SW480 (cell line): ENCODE measurements at regions not wholly inside any gene's neighbourhood (a gene's known extent, or its start where the extent isn't known, plus 50 kb on each side); places are given as distances from the start of the nearest gene placed in this dataset.
A peak's percentile ranks its signal among the peaks of the same experiment; 100 is the strongest.
"Not testable (repeated sequence)": the region's sequence is repeated elsewhere in the genome, so short reads cannot be mapped to it uniquely, and the experiment has no call there.

Experiments used
- DNase-seq: peaks from one replicate; pipeline ENCODE4 v3.0.0-alpha.2; 2016; ENCODE audit warnings: low spot score

- no peak for DNase-seq
Measured at GRCh38 chr17:71713846-71714245, 407.0 kb upstream of the SOX9 start.

DNA sequence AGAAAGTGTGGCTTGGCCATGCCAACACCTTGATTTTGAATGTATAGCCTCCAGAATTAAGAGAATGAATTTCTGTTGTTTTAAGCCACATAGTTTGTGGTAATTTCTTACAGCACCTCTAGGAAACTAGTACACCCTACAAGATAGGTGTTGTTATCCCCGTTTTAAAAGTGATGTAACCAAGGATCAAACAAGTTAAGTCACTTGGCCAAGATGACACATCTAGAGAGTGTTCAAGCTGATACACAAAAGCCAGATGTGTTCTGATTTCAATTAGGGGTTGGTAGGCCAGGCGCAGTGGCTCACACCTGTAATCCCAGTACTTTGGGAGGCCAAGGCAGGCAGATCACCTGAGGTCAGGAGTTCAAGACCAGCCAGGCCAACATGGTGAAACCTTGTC is 396.5 kb upstream of the SOX9 start:
- DNase-seq, result no peak

- no peak for DNase-seq
Measured at GRCh38 chr17:71725811-71726210, 395.0 kb upstream of the SOX9 start.

DNA sequence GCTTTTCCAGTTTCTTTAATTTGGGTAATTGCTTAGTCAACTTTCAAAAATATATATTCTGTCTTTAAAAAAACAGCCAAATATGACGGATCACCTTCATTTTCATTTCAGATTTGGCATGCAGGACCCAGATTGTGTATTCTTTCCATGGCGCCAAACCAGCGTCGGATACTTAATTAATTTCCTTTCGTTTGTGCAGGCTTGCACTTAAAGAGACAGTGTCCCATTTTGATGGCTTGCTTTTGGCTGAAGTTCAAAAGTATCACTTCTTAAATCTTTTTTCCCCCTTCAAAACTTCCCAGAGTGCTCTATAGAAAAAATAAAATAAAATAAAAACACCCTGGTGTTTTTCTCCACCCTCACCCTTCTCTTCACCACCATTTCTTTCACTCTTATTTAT is 394.5 kb upstream of the SOX9 start:
- no peak for DNase-seq

- no peak for DNase-seq
Measured at GRCh38 chr17:71727292-71727691, 393.5 kb upstream of the SOX9 start.

- DNase-seq, result no peak
Measured at GRCh38 chr17:71727723-71728122, 393.1 kb upstream of the SOX9 start.

DNA sequence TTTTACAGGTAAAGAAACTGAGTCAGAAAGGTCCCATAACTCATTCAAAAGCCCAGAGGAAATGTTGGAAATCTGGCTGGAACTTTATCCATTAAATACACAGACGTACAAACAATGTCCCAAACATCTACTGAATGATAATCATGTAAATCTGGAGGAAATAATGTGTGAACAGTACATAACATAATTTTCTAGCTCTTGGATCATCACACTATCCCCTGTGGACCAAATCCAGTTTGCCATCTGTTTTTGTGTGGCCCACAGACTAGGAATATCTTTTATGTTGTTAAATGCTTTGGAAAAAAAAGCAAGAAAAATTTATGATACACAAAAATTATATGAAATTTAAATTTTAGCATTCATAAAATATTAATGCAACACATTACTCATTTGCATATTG is 389.9 kb upstream of the SOX9 start:
- DNase-seq, result no peak

GRCh38 chr17:71735893-71736292 is 384.9 kb upstream of the SOX9 start:
- DNase-seq, result no peak

GRCh38 chr17:71740866-71741265 is 380.0 kb upstream of the SOX9 start:
- DNase-seq, result no peak

- peak; percentile 6 for DNase-seq
Measured at GRCh38 chr17:71741836-71742235, 379.0 kb upstream of the SOX9 start.

- no peak for DNase-seq
Measured at GRCh38 chr17:71748872-71749271, 371.9 kb upstream of the SOX9 start.

- no peak for DNase-seq
Measured at GRCh38 chr17:71753070-71753469, 367.8 kb upstream of the SOX9 start.

GRCh38 chr17:71757156-71757555 is 363.7 kb upstream of the SOX9 start:
- DNase-seq, result no peak

DNA sequence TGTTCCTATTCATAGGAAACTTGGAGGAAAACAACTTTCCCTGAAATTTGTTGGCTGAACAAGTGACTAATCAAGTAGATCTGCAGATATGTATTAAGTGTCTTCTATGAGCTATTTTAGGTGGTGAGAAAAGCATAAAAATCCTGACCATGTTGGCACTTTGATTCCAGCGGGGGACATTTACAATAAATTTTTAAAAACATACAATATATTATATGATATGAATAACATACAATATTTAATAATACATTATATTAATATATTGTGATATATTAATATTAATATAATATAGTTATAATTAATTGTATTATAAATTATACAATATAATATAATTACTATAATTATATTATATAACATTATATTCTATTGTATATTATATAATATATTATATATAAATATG is 362.9 kb upstream of the SOX9 start:
- no peak for DNase-seq

DNA sequence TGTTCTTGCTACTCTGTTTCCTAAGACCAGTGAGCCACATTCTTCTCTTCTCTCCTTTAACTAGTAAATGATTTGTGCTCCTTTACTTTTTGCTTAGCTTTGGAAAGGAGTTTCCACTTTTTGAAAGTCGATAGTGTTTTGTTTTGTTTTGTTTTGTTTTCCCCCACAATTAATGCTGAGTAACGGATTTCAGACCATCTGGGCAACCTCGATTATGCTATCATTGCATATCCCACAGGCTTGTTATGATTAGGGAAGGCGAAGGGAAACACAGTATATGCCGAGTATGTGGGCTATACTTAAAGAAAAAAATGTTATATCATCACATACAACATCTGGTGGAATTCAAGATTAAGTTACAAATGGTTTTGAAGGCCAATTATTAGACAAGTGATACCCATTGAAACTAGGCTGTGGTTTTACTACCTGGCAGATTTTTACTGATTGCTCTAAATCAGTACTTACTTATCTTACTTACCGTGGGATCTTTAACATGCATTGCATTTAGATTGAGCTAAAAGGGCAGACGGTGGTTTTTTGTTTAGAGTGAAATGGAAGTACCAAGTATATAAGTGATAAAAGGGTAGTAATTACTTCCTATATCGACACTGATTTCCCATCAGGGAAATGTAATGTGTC is 361.3 kb upstream of the SOX9 start:
- no peak for DNase-seq

DNA sequence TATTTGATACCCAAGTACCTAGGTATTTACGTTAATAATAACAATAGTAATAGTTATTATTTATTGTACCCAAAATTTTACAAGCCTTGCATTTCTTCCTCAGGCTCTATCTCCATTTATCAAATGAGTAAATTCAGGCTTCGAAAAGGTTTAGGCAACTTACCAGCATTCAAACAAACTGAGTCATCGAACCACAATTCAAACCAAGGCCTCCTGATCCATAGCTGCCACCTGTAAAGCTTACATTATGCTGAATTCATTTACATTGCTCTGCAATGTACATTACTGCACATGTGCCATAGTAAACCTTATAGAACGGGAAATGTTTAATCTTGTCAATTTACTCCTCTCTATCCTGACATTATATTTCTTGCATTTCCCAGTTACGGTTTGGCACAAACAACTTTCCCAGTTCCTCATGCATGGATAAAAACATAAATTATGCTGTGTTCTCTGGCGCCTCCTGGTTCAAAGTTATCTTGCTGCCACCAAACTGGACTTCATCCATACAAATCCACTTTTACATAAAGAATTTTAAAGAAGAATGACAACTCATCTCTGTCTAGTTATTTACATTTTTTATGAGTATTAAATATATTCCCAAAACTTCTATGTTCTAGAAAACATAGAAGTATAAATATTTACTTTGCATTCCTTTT is 360.6 kb upstream of the SOX9 start:
- peak; percentile 30 for DNase-seq

GRCh38 chr17:71762526-71762925 is 358.3 kb upstream of the SOX9 start:
- DNase-seq, result no peak

GRCh38 chr17:71764505-71764904 is 356.3 kb upstream of the SOX9 start:
- no peak for DNase-seq

- DNase-seq, result no peak
Measured at GRCh38 chr17:71765437-71765836, 355.4 kb upstream of the SOX9 start.

GRCh38 chr17:71769850-71770249 is 351.0 kb upstream of the SOX9 start:
- no peak for DNase-seq

- DNase-seq, result no peak
Measured at GRCh38 chr17:71777048-71777640, 343.7 kb upstream of the SOX9 start.

GRCh38 chr17:71779482-71779881 is 341.3 kb upstream of the SOX9 start:
- no peak for DNase-seq

GRCh38 chr17:71780596-71780995 is 340.2 kb upstream of the SOX9 start:
- DNase-seq, result no peak

DNA sequence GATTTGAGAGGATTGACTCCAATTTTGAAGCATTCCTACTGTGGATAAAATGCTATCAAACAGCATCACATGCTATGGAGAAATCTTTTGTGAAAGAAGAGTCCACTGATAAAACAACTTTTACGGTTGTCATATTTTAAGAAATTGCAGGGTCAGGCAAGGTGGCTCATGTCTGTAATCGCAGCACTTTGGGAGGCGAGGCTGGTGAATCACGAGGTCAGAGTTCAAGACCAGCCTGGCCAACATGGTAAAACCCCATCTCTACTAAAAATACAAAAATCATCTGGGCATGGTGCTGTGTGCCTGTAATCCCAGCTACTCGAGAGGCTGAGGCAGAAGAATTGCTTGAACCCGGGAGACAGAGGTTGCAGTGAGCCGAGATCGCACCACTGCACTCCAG is 338.8 kb upstream of the SOX9 start:
- not testable (repeated sequence) for DNase-seq
